Gastroesophageal sphincter (tissue), 4 donors: ENCODE measurements at regions not wholly inside any gene's neighbourhood (a gene's known extent, or its start where the extent isn't known, plus 50 kb on each side); places are given as distances from the start of the nearest gene placed in this dataset.

Source experiments
- ATAC-seq: fragments of 150-250 bp; one replicate; pipeline ENCODE4 v1.9.1; 2016; ENCODE audit warnings: mild to moderate bottlenecking, moderate library complexity
- H3K27ac ChIP-seq, 4 donors: fragments of 200-600 bp; sonication (generic) in 3 of 4; 1 replicate in 3 of 4; 2 replicates in 1 of 4; pipeline ENCODE4 v1.5.1; 2016 to 2019
- H3K27me3 ChIP-seq: fragments of 200-600 bp; sonication (generic); one replicate; pipeline ENCODE4 v1.5.1; 2019
- H3K36me3 ChIP-seq, 2 donors: fragments of 200-600 bp; sonication (generic); one replicate each; pipeline ENCODE4 v1.5.1; 2019; ENCODE audit warnings: control low read depth in 1 of 2
- H3K4me1 ChIP-seq, 3 donors: fragments of 200-600 bp; sonication (generic); 1 replicate in 2 of 3; 2 replicates in 1 of 3; pipeline ENCODE4 v1.5.1; 2016 to 2019; ENCODE audit warnings: control low read depth in 2 of 3
- H3K4me3 ChIP-seq, 2 donors: fragments of 200-600 bp; sonication (generic); one replicate each; pipeline ENCODE4 v1.5.1; 2019; ENCODE audit warnings: mild to moderate bottlenecking in 1 of 2, moderate library complexity in 1 of 2
- H3K9me3 ChIP-seq, 3 donors: fragments of 200-600 bp; sonication (generic); one replicate each; pipeline ENCODE4 v1.5.1; 2017 to 2019; ENCODE audit warnings: control low read depth in 2 of 3
- EP300 ChIP-seq: sonication (generic); formaldehyde crosslinking; IDR thresholded peaks from one replicate; pipeline ENCODE4 v1.6.1; 2017; ENCODE audit warnings: antibody characterized with exemption, mild to moderate bottlenecking
- POLR2A ChIP-seq, 2 donors: fragments of 450-650 bp; IDR thresholded peaks; one replicate each; pipeline ENCODE4 v1.6.1; 2017; ENCODE audit warnings: antibody characterized with exemption in 2 of 2, mild to moderate bottlenecking in 2 of 2, moderate library complexity in 1 of 2
- POLR2AphosphoS5 ChIP-seq: sonication (generic); formaldehyde crosslinking; IDR thresholded peaks from one replicate; pipeline ENCODE4 v1.6.1; 2017; ENCODE audit warnings: antibody characterized with exemption
- WGBS, 2 donors: methylation state at CpG; one replicate each; pipeline ENCODE4 v1.1.5; 2018; ENCODE audit warnings: low coverage in 1 of 2; 5-methylcytosine and 5-hydroxymethylcytosine counted together
- TF ChIP-seq, protein P1 (sequence below), 4 experiments: fragments of 200-600 bp in 2 of 4; fragments of 450-650 bp in 2 of 4; sonication (generic) in 1 of 4; IDR thresholded peaks; one replicate each; pipeline ENCODE4 v1.5.1; 2017 to 2019; ENCODE audit warnings: antibody characterized with exemption in 4 of 4, mild to moderate bottlenecking in 2 of 4, moderate library complexity in 2 of 4

- no peak overlapping the region for H3K27ac ChIP-seq
- WGBS, 2 donors, result 50% methylated on average over 1 to 2 of the region's 2 CpGs
Observed at GRCh38 chr12:18153826-18154225, 63.8 kb upstream of the RERGL start.

DNA sequence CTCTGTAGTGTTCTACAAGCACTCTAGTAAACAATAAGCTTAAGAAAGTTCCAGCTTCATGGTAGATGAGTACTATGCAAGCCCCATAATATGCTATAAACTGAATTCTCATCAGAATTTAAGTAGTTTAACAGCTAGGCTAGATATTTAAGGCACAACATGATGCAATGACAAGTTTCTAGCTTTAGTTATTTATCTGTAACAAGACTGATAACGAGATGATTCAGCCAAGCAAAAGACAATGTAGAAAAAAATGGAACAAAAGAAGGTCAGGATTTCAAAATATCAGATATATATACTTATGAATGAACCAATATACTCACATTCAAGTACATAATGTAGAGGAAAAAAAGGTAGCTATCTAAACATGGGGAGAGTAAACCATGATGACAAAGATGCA, 61.0 kb upstream of the RERGL start:
- Histone ChIP-seq H3K4me3 (no peak overlapping the region), H3K9me3 (no peaks in the 10 kb centered on the region), H3K4me1 (no peaks in the 10 kb centered on the region), H3K36me3 (no peaks in the 10 kb centered on the region), H3K27ac (no peak overlapping the region), H3K27me3 (no peaks in the 10 kb centered on the region)
- ATAC-seq, result no peak
- 47 to 73% methylated on average over 1 of the region's 1 CpG for WGBS, 2 donors
- TF ChIP-seq POLR2AphosphoS5, result no peak
- TF ChIP-seq POLR2A (IDR thresholded peaks at IDR 0.05), result no peak
- no peak for TF ChIP-seq EP300
- TF ChIP-seq, protein P1, sequence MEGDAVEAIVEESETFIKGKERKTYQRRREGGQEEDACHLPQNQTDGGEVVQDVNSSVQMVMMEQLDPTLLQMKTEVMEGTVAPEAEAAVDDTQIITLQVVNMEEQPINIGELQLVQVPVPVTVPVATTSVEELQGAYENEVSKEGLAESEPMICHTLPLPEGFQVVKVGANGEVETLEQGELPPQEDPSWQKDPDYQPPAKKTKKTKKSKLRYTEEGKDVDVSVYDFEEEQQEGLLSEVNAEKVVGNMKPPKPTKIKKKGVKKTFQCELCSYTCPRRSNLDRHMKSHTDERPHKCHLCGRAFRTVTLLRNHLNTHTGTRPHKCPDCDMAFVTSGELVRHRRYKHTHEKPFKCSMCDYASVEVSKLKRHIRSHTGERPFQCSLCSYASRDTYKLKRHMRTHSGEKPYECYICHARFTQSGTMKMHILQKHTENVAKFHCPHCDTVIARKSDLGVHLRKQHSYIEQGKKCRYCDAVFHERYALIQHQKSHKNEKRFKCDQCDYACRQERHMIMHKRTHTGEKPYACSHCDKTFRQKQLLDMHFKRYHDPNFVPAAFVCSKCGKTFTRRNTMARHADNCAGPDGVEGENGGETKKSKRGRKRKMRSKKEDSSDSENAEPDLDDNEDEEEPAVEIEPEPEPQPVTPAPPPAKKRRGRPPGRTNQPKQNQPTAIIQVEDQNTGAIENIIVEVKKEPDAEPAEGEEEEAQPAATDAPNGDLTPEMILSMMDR (IDR thresholded peaks at IDR 0.05), result no peak

More at GRCh38 chr12:18153826-18154225, 63.8 kb upstream of the RERGL start:
- no peaks in the 10 kb centered on the region for H3K4me1 ChIP-seq
- ATAC-seq, result no peak
- no peaks in the 10 kb centered on the region for H3K27me3 ChIP-seq
- H3K36me3 ChIP-seq, result no peaks in the 10 kb centered on the region
- TF ChIP-seq POLR2AphosphoS5 (no peak), POLR2A (IDR thresholded peaks at IDR 0.05) (no peak), EP300 (no peak)
- TF ChIP-seq, protein P1 (IDR thresholded peaks at IDR 0.05), result no peak
- H3K9me3 ChIP-seq, result peaks cover 0 to 6% (median 0%) of the 10 kb centered on the region in 3 donors
- no peak overlapping the region for H3K4me3 ChIP-seq

GRCh38 chr12:18148961-18149360, 59.0 kb upstream of the RERGL start:
- WGBS, 2 donors, result 67% methylated on average over 1 of the region's 2 CpGs; no CpG with 5 or more reads in 1 of the 2 donors

DNA sequence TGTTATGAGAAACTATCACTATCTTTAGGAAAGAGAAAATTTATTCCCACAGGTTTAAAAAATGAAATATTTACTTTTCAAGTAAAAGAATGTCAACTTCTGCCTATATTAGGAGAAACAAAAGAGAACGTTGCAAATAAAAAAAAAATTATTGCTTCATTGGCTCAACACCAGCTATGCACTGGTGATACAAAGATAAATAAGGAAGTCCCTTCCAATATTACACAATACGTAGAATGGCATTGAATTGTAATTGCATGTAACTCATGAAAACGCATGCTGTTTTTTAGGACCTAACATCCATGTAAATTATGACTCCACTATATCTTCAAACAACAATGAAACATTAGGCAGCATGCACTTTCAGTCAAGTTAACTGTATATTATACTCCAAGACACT, 56.4 kb upstream of the RERGL start:
- ATAC-seq, result peak; percentile 34
- Histone ChIP-seq H3K4me3 (no peak overlapping the region), H3K27ac (no peak overlapping the region), H3K36me3 (no peaks in the 10 kb centered on the region), H3K4me1 (no peaks in the 10 kb centered on the region), H3K27me3 (no peaks in the 10 kb centered on the region), H3K9me3 (no peaks in the 10 kb centered on the region)
- 56 to 58% methylated on average over 3 of the region's 3 CpGs for WGBS, 2 donors
- TF ChIP-seq, protein P1 (IDR thresholded peaks at IDR 0.05), result no peak
- TF ChIP-seq POLR2AphosphoS5, result no peak
- no peak for TF ChIP-seq EP300
- no peak for TF ChIP-seq POLR2A (IDR thresholded peaks at IDR 0.05)

More at GRCh38 chr12:18148961-18149360, 59.0 kb upstream of the RERGL start:
- H3K4me1 ChIP-seq, result no peaks in the 10 kb centered on the region
- no peaks in the 10 kb centered on the region for H3K9me3 ChIP-seq
- H3K36me3 ChIP-seq, result no peaks in the 10 kb centered on the region
- TF ChIP-seq POLR2AphosphoS5 (no peak), POLR2A (IDR thresholded peaks at IDR 0.05) (no peak), EP300 (no peak)
- TF ChIP-seq, protein P1 (IDR thresholded peaks at IDR 0.05), result no peak
- H3K27ac ChIP-seq, result no peak overlapping the region
- no peaks in the 10 kb centered on the region for H3K27me3 ChIP-seq
- H3K4me3 ChIP-seq, result no peak overlapping the region
- no peak for ATAC-seq

- 71 to 77% methylated on average over 3 of the region's 3 CpGs for WGBS, 2 donors
- Histone ChIP-seq H3K27me3 (no peaks in the 10 kb centered on the region), H3K27ac (no peak overlapping the region), H3K4me3 (no peak overlapping the region), H3K9me3 (no peaks in the 10 kb centered on the region), H3K36me3 (no peaks in the 10 kb centered on the region), H3K4me1 (no peaks in the 10 kb centered on the region)
- TF ChIP-seq POLR2AphosphoS5, result no peak
- no peak for TF ChIP-seq POLR2A (IDR thresholded peaks at IDR 0.05)
- TF ChIP-seq, protein P1 (IDR thresholded peaks at IDR 0.05), result no peak
- TF ChIP-seq EP300, result no peak
- no peak for ATAC-seq
Observed at GRCh38 chr12:18145924-18146323, 55.9 kb upstream of the RERGL start.
